Astrocyte of the spinal cord (primary cell): ENCODE measurements at regions not wholly inside any gene's neighbourhood (a gene's known extent, or its start where the extent isn't known, plus 50 kb on each side); places are given as distances from the start of the nearest gene placed in this dataset.

Experiments
- DNase-seq: peaks from one replicate; pipeline ENCODE4 v3.0.0; 2011; ENCODE audit warnings: low read depth, low spot score
- H3K4me3 ChIP-seq: 2 replicates; pipeline ENCODE4 v1.5.1; 2011; ENCODE audit warnings: low read depth, mild to moderate bottlenecking, low read length, moderate library complexity
- in situ Hi-C: cut with HindIII; loops from 2 replicates; pipeline ENCODE4 v1.10.0; 2017; ENCODE audit warnings: low sequenced_read_pairs
- TF ChIP-seq, protein P1 (sequence below): IDR thresholded peaks from 2 replicates; pipeline ENCODE4 v1.5.1; 2012; ENCODE audit warnings: low read depth, mild to moderate bottlenecking, low read length, inconsistent platforms

DNA sequence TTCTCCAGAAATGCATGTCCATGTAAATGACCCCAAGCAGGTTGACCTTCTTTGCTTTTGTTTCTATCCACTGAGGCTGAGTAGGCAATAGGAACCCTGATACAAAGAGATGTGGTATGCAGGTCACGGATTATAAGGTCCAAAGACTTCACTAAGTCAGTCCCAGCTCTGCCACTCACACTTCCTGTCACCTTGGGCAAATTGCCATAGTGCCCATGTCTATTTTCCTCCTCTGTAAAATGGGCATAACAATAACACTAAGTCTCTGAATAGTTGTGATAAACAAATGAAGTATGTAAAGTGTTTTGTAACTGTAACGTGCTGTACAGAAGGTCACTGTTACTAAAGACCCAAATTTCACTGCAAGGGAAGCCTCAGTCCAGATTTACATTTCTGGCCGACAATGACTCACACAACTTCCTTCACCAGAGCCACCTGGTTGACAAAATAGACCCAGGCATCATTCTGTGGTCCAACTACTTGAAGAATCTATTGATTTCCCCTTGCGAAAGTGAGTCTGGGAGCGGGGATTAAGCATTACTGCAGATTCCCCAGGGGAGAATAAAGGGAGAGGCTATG lies 175.4 kb upstream of the LPP start:
- H3K4me3 ChIP-seq, result no peak overlapping the region
- TF ChIP-seq, protein P1, sequence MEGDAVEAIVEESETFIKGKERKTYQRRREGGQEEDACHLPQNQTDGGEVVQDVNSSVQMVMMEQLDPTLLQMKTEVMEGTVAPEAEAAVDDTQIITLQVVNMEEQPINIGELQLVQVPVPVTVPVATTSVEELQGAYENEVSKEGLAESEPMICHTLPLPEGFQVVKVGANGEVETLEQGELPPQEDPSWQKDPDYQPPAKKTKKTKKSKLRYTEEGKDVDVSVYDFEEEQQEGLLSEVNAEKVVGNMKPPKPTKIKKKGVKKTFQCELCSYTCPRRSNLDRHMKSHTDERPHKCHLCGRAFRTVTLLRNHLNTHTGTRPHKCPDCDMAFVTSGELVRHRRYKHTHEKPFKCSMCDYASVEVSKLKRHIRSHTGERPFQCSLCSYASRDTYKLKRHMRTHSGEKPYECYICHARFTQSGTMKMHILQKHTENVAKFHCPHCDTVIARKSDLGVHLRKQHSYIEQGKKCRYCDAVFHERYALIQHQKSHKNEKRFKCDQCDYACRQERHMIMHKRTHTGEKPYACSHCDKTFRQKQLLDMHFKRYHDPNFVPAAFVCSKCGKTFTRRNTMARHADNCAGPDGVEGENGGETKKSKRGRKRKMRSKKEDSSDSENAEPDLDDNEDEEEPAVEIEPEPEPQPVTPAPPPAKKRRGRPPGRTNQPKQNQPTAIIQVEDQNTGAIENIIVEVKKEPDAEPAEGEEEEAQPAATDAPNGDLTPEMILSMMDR, result no peak
- no peak for DNase-seq
- in situ Hi-C loops, result no loop called here

DNA sequence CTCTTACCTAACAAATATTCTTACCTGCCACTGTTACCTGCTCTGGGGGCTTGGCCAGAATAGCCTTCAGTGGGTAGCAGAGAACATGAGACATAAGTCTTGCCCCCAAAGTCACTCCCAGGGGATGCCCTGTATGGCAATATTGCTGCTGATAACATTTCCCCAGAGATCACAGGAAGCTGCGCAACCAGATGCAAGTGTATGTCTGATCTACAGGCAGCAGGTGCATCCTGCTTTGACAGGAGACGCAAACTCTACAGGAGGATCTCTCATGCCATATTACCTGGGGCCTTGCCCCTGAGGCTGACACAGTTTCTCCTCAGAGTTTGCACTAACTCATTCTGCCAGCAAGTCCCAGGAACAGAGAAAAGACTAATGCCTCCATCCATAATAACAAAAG lies 174.4 kb upstream of the LPP start:
- H3K4me3 ChIP-seq, result no peak overlapping the region
- in situ Hi-C loops, result no loop called here
- DNase-seq, result no peak
- TF ChIP-seq, protein P1, result no peak

DNA sequence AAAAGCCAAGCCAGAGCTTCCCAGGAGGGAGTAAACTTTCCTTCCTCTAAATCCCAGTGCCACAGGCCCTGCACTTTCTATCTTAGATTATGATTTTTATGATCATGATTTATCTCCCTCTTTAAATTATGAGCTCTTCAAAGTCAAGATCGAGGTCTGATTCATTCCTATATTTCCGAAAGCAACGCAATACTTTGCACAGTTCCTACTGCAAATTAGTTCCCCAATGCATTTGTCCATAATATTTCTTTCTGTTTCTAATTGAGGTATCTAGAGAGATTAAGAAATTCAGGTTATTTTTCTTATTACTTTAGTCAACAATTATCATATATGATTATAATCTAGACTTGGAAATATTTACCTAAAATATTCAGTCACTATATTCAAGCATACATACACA lies 173.1 kb upstream of the LPP start:
- no peak for DNase-seq
- TF ChIP-seq, protein P1, result no peak
- H3K4me3 ChIP-seq, result no peak overlapping the region
- in situ Hi-C loops, result no loop called here

GRCh38 chr3:187982142-187982541 lies 171.8 kb upstream of the LPP start:
- H3K4me3 ChIP-seq, result no peak overlapping the region
- TF ChIP-seq, protein P1, result no peak
- in situ Hi-C loops, result no loop called here
- no peak for DNase-seq

DNA sequence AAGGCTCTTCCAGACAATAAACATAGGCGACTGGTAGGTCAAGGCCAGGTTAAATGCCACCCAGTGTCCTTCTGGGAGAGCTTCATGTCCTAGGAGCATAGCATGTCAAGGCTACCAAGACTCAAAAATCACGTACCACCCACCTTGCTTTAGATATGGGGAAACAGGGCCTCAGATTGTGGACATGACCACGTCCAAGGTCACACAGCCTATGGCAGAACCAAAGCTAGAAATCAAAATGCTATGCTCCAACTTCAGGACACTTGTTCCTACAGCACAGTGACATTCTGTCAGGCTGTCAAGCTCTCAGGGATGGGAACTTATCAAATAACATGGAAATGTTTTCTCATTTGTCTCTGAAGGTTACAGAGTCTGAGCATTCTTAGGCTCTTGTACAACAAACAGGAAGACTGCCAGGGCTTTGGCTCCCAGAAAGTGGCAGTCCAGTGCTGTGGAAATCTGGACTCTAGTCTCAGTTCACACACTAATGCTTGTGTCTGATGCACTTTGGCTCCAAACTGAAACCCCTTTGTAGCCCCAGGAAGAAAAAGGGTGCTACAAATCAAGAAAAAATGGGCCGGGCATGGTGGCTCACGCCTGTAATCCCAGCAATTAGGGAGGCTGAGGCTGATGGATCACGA lies 170.4 kb upstream of the LPP start:
- TF ChIP-seq, protein P1, result no peak
- in situ Hi-C loops, result no loop called here
- H3K4me3 ChIP-seq, result no peak overlapping the region
- DNase-seq, result no peak

DNA sequence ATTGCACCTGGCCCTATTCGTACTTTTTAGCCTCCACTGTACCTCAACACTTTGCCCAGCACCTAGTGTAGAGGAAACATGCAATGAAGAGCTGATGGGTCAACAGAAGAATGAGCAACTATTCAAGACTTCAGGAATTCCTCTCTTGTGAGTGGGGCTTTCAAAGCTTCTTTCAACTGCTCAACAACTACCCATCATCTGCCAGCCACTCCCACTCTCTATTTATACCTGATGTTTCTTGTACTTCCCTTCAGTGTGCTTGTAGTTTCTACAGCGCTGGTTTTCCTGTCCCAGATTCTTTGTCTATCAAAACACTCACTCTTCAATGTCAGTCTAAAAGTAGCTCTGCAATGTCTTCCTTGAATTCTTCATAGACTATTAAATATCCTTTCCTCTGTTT lies 168.3 kb upstream of the LPP start:
- no peak overlapping the region for H3K4me3 ChIP-seq
- in situ Hi-C loops, result no loop called here
- TF ChIP-seq, protein P1, result no peak
- DNase-seq, result no peak
